SW 1271 (cell line): ENCODE measurements at regions not wholly inside any gene's neighbourhood (a gene's known extent, or its start where the extent isn't known, plus 50 kb on each side); places are given as distances from the start of the nearest gene placed in this dataset.

Experiments used
- DNase-seq, 2 experiments: peaks; one replicate each; lab custom pipeline; 2025; lab: John Stamatoyannopoulos, UW

GRCh38 chr6:105850261-105851112 lies 235.6 kb upstream of the PRDM1 start:
- DNase-seq = no peak

GRCh38 chr6:105849746-105850145 lies 236.4 kb upstream of the PRDM1 start:
- DNase-seq = no peak

GRCh38 chr6:105847433-105847832 lies 238.7 kb upstream of the PRDM1 start:
- DNase-seq = no peak

GRCh38 chr6:105844275-105844883 lies 241.8 kb upstream of the PRDM1 start:
- DNase-seq = no peak

DNA sequence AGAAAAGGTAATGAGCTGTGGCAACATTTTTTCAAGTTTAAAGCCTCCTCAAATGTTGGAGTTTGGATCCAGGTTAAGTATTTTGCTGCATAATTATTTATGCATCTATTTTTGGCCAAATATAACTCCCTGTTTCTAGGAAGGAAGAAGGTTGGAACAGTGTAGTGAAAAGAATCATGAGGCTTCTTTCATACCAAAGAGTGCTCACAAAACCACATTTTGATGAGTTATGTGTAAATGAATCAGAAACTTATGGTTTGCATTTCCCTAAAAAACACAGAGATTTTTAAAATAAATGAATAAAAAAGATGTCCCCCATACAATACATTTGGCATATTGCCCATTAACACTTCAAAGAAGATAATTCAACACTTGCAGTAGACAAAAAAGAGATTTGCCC lies 246.9 kb upstream of the PRDM1 start:
- no peak for DNase-seq

DNA sequence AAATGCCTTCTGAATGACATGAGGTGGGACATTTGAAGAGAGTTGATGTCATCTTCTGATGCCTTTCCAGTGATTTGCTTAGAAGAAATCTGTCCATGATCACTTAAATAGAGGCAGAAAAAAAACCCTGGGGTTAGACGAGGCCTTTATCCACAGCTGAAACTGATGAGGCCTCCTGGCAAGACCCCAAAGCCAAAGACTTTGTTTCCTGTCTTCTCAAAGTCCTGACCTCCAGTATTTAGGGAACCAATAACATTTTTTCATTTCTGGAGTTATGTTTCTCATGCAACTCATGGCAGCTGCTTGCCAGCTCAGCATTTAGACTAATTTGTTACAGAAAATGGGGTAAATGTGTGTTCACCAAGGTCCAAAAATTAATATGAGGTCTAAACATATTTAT lies 248.0 kb upstream of the PRDM1 start:
- no peak for DNase-seq

DNA sequence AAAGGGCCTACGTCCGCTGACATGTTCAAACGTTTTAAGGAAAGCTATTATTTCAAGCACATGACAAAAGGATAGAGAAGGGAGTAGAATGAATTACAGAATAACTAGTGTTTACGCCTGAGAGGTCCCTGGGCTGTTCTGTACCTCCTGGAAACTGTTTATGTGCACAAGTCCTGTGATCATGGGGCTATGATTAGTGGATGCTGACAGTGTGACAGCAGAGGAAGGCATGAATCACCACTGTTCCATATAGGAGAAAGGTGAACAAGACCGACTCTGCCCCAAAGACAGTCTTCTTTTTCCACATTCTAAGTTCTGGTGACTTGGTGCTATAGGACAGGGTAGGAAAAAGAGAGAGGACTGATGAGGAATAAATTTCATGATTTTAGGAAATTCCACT lies 249.2 kb upstream of the PRDM1 start:
- DNase-seq = no peak

- DNase-seq = no peak
Measured at GRCh38 chr6:105836379-105836778, 249.8 kb upstream of the PRDM1 start.

- DNase-seq = no peak
Measured at GRCh38 chr6:105835373-105835772, 250.8 kb upstream of the PRDM1 start.

GRCh38 chr6:105833959-105834947 lies 251.9 kb upstream of the PRDM1 start:
- DNase-seq = no peak

- no peak for DNase-seq
Measured at GRCh38 chr6:105832313-105832761, 253.8 kb upstream of the PRDM1 start.

- DNase-seq = no peak
Measured at GRCh38 chr6:105831311-105832097, 254.6 kb upstream of the PRDM1 start.

DNA sequence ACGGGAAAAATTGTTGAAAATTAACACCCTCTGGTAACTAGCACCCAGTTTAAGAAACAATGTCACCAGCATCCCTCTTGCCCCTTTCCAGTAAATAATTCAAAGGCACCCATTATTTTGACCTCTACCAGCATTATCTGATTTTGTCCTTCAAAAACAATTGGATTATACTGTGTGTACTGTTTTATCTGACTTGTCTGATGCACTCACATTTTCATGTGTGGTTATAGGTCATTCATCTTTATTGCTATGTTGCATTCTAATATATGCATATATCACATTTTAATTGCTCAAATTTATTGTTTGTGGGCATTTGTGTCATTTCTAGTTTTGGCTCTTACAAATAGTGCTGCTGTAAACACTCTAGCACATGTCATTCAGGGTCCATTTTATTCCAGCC lies 260.9 kb upstream of the PRDM1 start:
- DNase-seq = no peak

DNA sequence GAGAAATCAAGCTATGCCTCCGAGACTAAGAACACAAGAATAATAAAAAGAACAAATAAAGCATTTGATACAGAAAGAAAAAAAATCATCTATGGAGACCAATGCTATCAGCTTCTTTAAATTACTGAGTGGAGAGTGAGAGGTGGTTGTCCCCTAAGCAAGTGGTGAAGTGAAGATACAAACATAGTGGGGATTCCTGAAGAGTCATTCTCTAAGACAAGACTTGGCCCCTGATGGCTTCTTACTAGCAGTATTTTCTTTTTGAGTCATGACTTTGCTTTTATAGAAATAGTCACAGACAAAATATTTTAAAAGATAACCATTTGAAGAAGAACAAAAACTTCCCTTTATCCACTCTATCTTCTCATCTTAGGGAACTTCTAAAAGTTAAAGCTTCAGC lies 261.4 kb upstream of the PRDM1 start:
- DNase-seq = no peak

- no peak for DNase-seq
Measured at GRCh38 chr6:105821777-105822176, 264.4 kb upstream of the PRDM1 start.

DNA sequence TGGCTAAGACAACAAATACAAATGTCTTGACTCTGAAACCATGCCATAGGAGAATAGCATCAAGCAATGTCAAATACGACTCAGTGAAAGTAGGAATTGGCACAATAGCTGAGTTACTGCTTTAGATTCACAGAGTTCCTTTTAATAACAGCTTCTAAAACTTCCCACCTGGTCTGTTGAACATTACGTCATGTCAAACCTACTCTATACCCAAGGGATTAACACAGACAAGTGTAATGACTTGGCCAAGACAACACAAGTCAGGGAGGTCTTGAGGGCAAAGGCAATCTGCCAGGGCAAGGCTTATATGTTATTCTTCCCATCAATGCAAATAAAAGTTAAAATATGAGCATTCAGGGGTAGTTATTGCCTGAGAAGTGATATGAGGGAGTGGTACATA lies 265.1 kb upstream of the PRDM1 start:
- no peak for DNase-seq

GRCh38 chr6:105819745-105820144 lies 266.4 kb upstream of the PRDM1 start:
- DNase-seq = no peak

DNA sequence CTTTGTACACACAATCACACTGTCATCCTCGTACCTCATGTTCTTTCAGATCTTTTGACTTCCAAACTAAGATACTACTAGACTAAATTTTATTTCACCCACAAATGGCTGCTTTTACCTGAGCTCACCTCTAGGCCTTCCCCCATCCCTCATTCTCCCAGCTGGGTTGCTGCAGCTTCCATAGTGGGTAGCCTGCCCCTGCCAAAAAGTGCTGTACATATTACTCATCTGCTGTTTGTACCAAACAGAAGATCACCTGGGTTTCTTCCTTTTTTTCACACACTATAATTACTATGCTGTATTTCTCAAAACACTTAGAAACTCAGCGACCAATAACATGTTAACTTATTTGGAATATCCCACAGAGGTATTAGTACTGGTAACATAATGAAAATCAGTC lies 267.6 kb upstream of the PRDM1 start:
- no peak for DNase-seq

DNA sequence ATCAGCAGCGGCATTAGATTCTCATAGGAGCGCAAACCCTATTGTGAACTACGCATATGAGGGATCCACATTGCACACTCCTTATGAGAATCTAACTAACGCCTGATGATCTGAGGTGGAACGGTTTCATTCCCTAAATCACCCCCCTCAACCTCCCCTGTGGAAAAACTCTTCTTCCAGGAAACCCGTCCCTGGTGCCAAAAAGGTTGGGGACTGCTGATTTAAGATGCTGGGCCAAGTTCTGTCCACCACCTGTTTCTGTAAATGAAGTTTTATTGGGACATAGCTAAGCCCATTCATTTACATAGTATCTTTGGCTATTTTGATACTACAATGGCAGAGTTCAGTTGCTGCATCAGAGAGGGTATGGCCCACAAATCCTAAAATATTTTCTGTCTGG lies 268.2 kb upstream of the PRDM1 start:
- no peak for DNase-seq

GRCh38 chr6:105817370-105817769 lies 268.8 kb upstream of the PRDM1 start:
- DNase-seq = no peak

- DNase-seq = no peak
Measured at GRCh38 chr6:105816847-105817246, 269.3 kb upstream of the PRDM1 start.
